SK-N-SH treated with all-trans-retinoic acid at 6 μM for 48 hours (cell line): ENCODE measurements at regions not wholly inside any gene's neighbourhood (a gene's known extent, or its start where the extent isn't known, plus 50 kb on each side); places are given as distances from the start of the nearest gene placed in this dataset.

ENCODE experiments used
- ARNTL ChIP-seq: fragments of 450-650 bp; formaldehyde crosslinking; IDR thresholded peaks from 2 replicates; pipeline ENCODE4 v1.5.0; 2020; ENCODE audit warnings: low read depth, mild to moderate bottlenecking, moderate library complexity, borderline replicate concordance
- CSDC2 ChIP-seq: fragments of 250-450 bp; sonication (Bioruptor Pico); IDR thresholded peaks from 2 replicates; pipeline ENCODE4 v1.5.0; 2020; ENCODE audit warnings: mild to moderate bottlenecking, moderate library complexity
- ISL1 ChIP-seq: fragments of 250-450 bp; sonication (Bioruptor Pico); IDR thresholded peaks from 2 replicates; pipeline ENCODE4 v2.1.2; 2022; ENCODE audit warnings: mild to moderate bottlenecking, moderate library complexity
- OSR1 ChIP-seq: fragments of 250-450 bp; sonication (Bioruptor Pico); IDR thresholded peaks from 2 replicates; pipeline ENCODE4 v1.8.0; 2022; ENCODE audit warnings: moderate library complexity, mild to moderate bottlenecking, inconsistent platforms
- PPARA ChIP-seq: fragments of 250-450 bp; sonication (Bioruptor Pico); IDR thresholded peaks from 2 replicates; pipeline ENCODE4 v1.5.0; 2020; ENCODE audit warnings: mild to moderate bottlenecking, borderline replicate concordance
- RARB ChIP-seq: fragments of 250-450 bp; sonication (Bioruptor Pico); IDR thresholded peaks from 2 replicates; pipeline ENCODE4 v1.8.0; 2021; ENCODE audit warnings: mild to moderate bottlenecking, moderate library complexity
- SNAI2 ChIP-seq: fragments of 250-450 bp; sonication (Bioruptor Pico); IDR thresholded peaks from 2 replicates; pipeline ENCODE4 v1.5.0; 2020; ENCODE audit warnings: mild to moderate bottlenecking, moderate library complexity
- ZC3H10 ChIP-seq: fragments of 250-450 bp; sonication (Bioruptor Pico); IDR thresholded peaks from 2 replicates; pipeline ENCODE4 v1.5.1; 2021; ENCODE audit warnings: mild to moderate bottlenecking, moderate library complexity
- ZFP3 ChIP-seq: fragments of 250-450 bp; sonication (Bioruptor Pico); IDR thresholded peaks from 2 replicates; pipeline ENCODE4 v1.5.0; 2020; ENCODE audit warnings: mild to moderate bottlenecking, moderate library complexity
- ZFP30 ChIP-seq: fragments of 450-650 bp; formaldehyde crosslinking; IDR thresholded peaks from 2 replicates; pipeline ENCODE4 v1.5.0; 2022; ENCODE audit warnings: mild to moderate bottlenecking, moderate library complexity
- TF ChIP-seq, protein P1 (sequence below): fragments of 250-450 bp; sonication (Bioruptor Pico); IDR thresholded peaks from 2 replicates; pipeline ENCODE4 v1.8.0; 2020; ENCODE audit warnings: mild to moderate bottlenecking, moderate library complexity, borderline replicate concordance
- TF ChIP-seq, protein P2 (sequence below): fragments of 250-450 bp; sonication (Bioruptor Pico); IDR thresholded peaks from 2 replicates; pipeline ENCODE4 v1.5.0; 2020; ENCODE audit warnings: mild to moderate bottlenecking, moderate library complexity
- TF ChIP-seq, protein P3 (sequence below): fragments of 250-450 bp; sonication (Bioruptor Pico); IDR thresholded peaks from 2 replicates; pipeline ENCODE4 v1.5.1; 2020; ENCODE audit warnings: low read depth, mild to moderate bottlenecking, moderate library complexity
- TF ChIP-seq, protein P4 (sequence below): fragments of 250-450 bp; sonication (Bioruptor Pico); IDR thresholded peaks from 2 replicates; pipeline ENCODE4 v1.5.1; 2021; ENCODE audit warnings: mild to moderate bottlenecking, moderate library complexity

DNA sequence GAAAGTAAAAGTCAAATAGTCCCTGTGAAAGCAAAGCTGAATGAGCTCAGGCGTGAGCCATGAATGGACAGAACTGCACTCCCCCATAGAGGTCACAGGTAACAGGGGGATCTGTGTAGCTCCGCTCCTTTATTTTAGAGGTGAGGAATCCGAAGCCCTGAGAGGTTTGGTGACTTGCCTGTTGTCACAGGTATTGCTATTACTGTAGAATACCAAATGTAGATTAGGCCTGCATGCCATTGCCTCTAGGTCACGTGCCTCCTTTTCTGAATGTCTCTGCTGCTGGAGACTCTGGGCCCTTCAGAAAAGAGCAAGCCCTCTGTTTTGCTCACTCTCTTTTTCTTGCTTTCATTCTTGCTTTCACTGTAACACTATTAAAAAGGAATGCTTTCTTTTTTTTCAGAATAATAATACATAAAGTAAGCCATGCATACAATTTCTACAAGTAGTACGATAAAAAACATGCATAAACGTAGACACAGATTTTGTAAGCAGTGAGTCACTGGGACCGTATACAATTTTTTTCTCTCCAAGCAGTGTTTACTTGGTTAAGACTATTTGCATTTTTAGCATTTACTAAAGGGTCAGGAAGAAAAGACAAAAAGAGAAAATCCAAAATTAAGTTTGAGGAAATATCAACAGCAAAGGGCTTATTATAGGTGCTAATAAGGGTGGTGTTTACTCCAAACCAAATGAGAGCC, 568.7 kb upstream of the ADAMTS16 start:
- TF ChIP-seq, protein P1, sequence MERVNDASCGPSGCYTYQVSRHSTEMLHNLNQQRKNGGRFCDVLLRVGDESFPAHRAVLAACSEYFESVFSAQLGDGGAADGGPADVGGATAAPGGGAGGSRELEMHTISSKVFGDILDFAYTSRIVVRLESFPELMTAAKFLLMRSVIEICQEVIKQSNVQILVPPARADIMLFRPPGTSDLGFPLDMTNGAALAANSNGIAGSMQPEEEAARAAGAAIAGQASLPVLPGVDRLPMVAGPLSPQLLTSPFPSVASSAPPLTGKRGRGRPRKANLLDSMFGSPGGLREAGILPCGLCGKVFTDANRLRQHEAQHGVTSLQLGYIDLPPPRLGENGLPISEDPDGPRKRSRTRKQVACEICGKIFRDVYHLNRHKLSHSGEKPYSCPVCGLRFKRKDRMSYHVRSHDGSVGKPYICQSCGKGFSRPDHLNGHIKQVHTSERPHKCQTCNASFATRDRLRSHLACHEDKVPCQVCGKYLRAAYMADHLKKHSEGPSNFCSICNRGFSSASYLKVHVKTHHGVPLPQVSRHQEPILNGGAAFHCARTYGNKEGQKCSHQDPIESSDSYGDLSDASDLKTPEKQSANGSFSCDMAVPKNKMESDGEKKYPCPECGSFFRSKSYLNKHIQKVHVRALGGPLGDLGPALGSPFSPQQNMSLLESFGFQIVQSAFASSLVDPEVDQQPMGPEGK (CRISPR knock-in tag) = no peak
- TF ChIP-seq, protein P2, sequence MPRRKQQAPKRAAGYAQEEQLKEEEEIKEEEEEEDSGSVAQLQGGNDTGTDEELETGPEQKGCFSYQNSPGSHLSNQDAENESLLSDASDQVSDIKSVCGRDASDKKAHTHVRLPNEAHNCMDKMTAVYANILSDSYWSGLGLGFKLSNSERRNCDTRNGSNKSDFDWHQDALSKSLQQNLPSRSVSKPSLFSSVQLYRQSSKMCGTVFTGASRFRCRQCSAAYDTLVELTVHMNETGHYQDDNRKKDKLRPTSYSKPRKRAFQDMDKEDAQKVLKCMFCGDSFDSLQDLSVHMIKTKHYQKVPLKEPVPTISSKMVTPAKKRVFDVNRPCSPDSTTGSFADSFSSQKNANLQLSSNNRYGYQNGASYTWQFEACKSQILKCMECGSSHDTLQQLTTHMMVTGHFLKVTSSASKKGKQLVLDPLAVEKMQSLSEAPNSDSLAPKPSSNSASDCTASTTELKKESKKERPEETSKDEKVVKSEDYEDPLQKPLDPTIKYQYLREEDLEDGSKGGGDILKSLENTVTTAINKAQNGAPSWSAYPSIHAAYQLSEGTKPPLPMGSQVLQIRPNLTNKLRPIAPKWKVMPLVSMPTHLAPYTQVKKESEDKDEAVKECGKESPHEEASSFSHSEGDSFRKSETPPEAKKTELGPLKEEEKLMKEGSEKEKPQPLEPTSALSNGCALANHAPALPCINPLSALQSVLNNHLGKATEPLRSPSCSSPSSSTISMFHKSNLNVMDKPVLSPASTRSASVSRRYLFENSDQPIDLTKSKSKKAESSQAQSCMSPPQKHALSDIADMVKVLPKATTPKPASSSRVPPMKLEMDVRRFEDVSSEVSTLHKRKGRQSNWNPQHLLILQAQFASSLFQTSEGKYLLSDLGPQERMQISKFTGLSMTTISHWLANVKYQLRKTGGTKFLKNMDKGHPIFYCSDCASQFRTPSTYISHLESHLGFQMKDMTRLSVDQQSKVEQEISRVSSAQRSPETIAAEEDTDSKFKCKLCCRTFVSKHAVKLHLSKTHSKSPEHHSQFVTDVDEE = no peak
- no peak for TF ChIP-seq ZC3H10 (CRISPR knock-in tag)
- TF ChIP-seq, protein P3, sequence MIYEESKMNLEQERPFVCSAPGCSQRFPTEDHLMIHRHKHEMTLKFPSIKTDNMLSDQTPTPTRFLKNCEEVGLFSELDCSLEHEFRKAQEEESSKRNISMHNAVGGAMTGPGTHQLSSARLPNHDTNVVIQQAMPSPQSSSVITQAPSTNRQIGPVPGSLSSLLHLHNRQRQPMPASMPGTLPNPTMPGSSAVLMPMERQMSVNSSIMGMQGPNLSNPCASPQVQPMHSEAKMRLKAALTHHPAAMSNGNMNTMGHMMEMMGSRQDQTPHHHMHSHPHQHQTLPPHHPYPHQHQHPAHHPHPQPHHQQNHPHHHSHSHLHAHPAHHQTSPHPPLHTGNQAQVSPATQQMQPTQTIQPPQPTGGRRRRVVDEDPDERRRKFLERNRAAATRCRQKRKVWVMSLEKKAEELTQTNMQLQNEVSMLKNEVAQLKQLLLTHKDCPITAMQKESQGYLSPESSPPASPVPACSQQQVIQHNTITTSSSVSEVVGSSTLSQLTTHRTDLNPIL (CRISPR knock-in tag) = no peak
- TF ChIP-seq ARNTL (CRISPR knock-in tag) = no peak
- TF ChIP-seq ZFP30 = no peak
- no peak for TF ChIP-seq SNAI2
- TF ChIP-seq, protein P4, sequence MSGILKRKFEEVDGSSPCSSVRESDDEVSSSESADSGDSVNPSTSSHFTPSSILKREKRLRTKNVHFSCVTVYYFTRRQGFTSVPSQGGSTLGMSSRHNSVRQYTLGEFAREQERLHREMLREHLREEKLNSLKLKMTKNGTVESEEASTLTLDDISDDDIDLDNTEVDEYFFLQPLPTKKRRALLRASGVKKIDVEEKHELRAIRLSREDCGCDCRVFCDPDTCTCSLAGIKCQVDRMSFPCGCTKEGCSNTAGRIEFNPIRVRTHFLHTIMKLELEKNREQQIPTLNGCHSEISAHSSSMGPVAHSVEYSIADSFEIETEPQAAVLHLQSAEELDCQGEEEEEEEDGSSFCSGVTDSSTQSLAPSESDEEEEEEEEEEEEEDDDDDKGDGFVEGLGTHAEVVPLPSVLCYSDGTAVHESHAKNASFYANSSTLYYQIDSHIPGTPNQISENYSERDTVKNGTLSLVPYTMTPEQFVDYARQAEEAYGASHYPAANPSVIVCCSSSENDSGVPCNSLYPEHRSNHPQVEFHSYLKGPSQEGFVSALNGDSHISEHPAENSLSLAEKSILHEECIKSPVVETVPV (CRISPR knock-in tag) = no peak
- no peak for TF ChIP-seq ZFP3 (CRISPR knock-in tag)
- no peak for TF ChIP-seq ISL1 (CRISPR knock-in tag)
- TF ChIP-seq PPARA (CRISPR knock-in tag) = no peak
- TF ChIP-seq RARB = no peak
- TF ChIP-seq OSR1 (CRISPR knock-in tag) = no peak
- TF ChIP-seq CSDC2 (CRISPR knock-in tag) = no peak
